Vagina (tissue), 2 donors: ENCODE measurements at regions not wholly inside any gene's neighbourhood (a gene's known extent, or its start where the extent isn't known, plus 50 kb on each side); places are given as distances from the start of the nearest gene placed in this dataset.

Source experiments
- DNase-seq, 2 donors: peaks; one replicate each; pipeline ENCODE4 v3.0.0-alpha.2; 2017; ENCODE audit errors: extremely low spot score in 2 of 2
- H3K27ac ChIP-seq: fragments of 200-600 bp; sonication (generic); one replicate; pipeline ENCODE4 v1.5.1; 2019
- H3K27me3 ChIP-seq: fragments of 200-600 bp; sonication (generic); one replicate; pipeline ENCODE4 v1.5.1; 2019
- H3K36me3 ChIP-seq, 2 donors: fragments of 200-600 bp; sonication (generic); one replicate each; pipeline ENCODE4 v1.5.1; 2017 to 2019
- H3K4me1 ChIP-seq: fragments of 200-600 bp; sonication (generic); one replicate; pipeline ENCODE4 v1.5.1; 2019
- H3K4me3 ChIP-seq, 2 donors: fragments of 200-600 bp; sonication (generic); 1 replicate in 1 of 2; 2 replicates in 1 of 2; pipeline ENCODE4 v1.5.1; 2016 to 2019
- H3K9me3 ChIP-seq: fragments of 200-600 bp; sonication (generic); one replicate; pipeline ENCODE4 v1.5.1; 2019
- CTCF ChIP-seq, 3 experiments: fragments of 450-650 bp in 2 of 3; fragments of 200-600 bp in 1 of 3; sonication (generic) in 1 of 3; IDR thresholded peaks; one replicate each; pipeline ENCODE4 v1.5.1; 2017 to 2019; ENCODE audit warnings: antibody characterized with exemption in 3 of 3, mild to moderate bottlenecking in 2 of 3, moderate library complexity in 2 of 3
- POLR2A ChIP-seq, 2 donors: fragments of 450-650 bp; IDR thresholded peaks; one replicate each; pipeline ENCODE4 v1.6.1; 2017; ENCODE audit warnings: antibody characterized with exemption in 2 of 2, mild to moderate bottlenecking in 2 of 2, moderate library complexity in 2 of 2
- POLR2AphosphoS5 ChIP-seq, 2 donors: sonication (generic); formaldehyde crosslinking; IDR thresholded peaks; one replicate each; pipeline ENCODE4 v1.9.0; 2017; ENCODE audit warnings: antibody characterized with exemption in 2 of 2, mild to moderate bottlenecking in 2 of 2, low read depth in 1 of 2; ENCODE audit not compliant: insufficient read depth in 1 of 2
- intact Hi-C: fragments of 100-400 bp; cut with DNase I; formaldehyde crosslinking; loops from one replicate; pipeline ENCODE4 v1.15.1; 2023

DNA sequence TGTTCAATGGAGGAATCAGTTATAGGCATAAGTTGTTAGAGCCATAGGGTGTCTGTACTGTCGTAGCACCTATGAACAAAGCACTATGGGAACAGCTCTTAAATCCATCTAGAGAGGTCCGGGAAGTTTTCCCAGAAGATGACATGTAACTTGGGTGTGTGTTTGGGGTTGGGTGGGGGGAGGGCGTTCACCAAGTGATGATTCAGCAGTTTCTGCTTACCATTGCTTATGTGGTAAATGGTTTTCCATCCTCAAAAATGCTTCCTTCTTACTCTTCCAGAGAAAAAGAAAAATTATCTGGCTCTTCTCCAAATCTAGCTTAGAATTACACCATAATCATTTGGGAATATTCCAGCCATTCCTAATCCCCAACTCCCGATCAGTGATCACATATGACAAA lies 361.1 kb upstream of the ZNF521 start:
- H3K4me3 ChIP-seq, result no peak overlapping the region
- H3K9me3 ChIP-seq, result no peaks in the 10 kb centered on the region
- no peak for TF ChIP-seq POLR2A (IDR thresholded peaks at IDR 0.05)
- no peak for TF ChIP-seq POLR2AphosphoS5 (IDR thresholded peaks at IDR 0.05; ENCODE audit: insufficient read depth in 1 of 2, low read depth in 1 of 2)
- no peak for TF ChIP-seq CTCF (IDR thresholded peaks at IDR 0.05)
- intact Hi-C loops, result no loop called here
- no peaks in the 10 kb centered on the region for H3K27me3 ChIP-seq
- no peaks in the 10 kb centered on the region for H3K4me1 ChIP-seq
- no peaks in the 10 kb centered on the region for H3K36me3 ChIP-seq
- DNase-seq, result no peak
- no peak overlapping the region for H3K27ac ChIP-seq

DNA sequence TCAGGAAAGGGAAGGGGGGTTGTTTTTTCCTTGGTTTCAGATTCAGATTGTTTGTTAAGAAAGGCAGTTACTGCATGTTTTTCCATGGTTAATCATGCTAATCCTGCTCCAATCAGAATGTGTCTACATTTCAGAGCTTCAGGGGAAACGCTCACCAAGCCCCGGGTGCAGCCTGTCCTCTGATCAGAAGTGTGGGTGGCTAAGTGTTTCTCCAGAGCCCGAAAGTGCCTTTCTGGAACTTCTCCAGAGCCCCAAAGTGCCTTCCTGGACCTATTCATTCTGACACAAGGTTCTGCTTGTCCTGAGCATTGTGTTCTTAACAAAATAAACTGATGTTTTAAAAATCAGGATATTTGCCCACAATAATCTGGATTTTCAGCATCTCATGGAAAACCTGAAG lies 359.0 kb upstream of the ZNF521 start:
- no peaks in the 10 kb centered on the region for H3K4me1 ChIP-seq
- intact Hi-C loops, result no loop called here
- H3K27ac ChIP-seq, result no peak overlapping the region
- H3K4me3 ChIP-seq, result no peak overlapping the region
- no peaks in the 10 kb centered on the region for H3K36me3 ChIP-seq
- H3K9me3 ChIP-seq, result no peaks in the 10 kb centered on the region
- TF ChIP-seq POLR2AphosphoS5 (IDR thresholded peaks at IDR 0.05; ENCODE audit: insufficient read depth in 1 of 2, low read depth in 1 of 2), result no peak
- no peak for TF ChIP-seq POLR2A (IDR thresholded peaks at IDR 0.05)
- TF ChIP-seq CTCF (IDR thresholded peaks at IDR 0.05), result no peak
- no peaks in the 10 kb centered on the region for H3K27me3 ChIP-seq
- no peak for DNase-seq

GRCh38 chr18:25705650-25706049 lies 353.7 kb upstream of the ZNF521 start:
- TF ChIP-seq POLR2AphosphoS5 (IDR thresholded peaks at IDR 0.05; ENCODE audit: insufficient read depth in 1 of 2, low read depth in 1 of 2) (no peak), CTCF (IDR thresholded peaks at IDR 0.05) (no peak), POLR2A (IDR thresholded peaks at IDR 0.05) (no peak)
- no peaks in the 10 kb centered on the region for H3K9me3 ChIP-seq
- no peak overlapping the region for H3K4me3 ChIP-seq
- H3K36me3 ChIP-seq, result no peaks in the 10 kb centered on the region
- no peak for DNase-seq
- no peaks in the 10 kb centered on the region for H3K4me1 ChIP-seq
- H3K27ac ChIP-seq, result no peak overlapping the region
- no peaks in the 10 kb centered on the region for H3K27me3 ChIP-seq
- intact Hi-C loops, result no loop called here

DNA sequence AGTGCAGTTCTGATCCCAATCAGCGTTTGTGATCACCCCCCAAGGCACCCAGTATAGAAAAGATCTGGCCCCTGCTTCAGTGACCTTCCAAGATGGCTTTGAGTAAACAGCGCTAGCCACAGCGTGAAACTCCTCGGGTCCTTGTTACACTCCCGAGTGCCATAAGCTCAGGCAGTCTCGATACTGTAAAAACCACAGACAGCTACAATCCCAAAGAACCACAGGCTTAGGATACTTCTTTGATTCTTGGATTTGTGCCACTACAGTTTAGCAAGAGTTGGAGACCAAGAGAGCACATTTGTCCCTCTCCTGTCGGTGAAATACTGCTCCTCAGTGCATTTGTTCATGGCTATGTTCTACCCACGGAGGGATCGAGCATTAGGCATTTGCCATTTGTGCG lies 352.5 kb upstream of the ZNF521 start:
- TF ChIP-seq CTCF (IDR thresholded peaks at IDR 0.05) (no peak), POLR2AphosphoS5 (IDR thresholded peaks at IDR 0.05; ENCODE audit: insufficient read depth in 1 of 2, low read depth in 1 of 2) (no peak), POLR2A (IDR thresholded peaks at IDR 0.05) (no peak)
- H3K4me1 ChIP-seq, result no peaks in the 10 kb centered on the region

GRCh38 chr18:25704071-25704470 lies 352.1 kb upstream of the ZNF521 start:
- TF ChIP-seq POLR2A (IDR thresholded peaks at IDR 0.05) (no peak), CTCF (IDR thresholded peaks at IDR 0.05) (no peak), POLR2AphosphoS5 (IDR thresholded peaks at IDR 0.05; ENCODE audit: insufficient read depth in 1 of 2, low read depth in 1 of 2) (no peak)
- intact Hi-C loops, result no loop called here

More for the DNA sequence above, 352.5 kb upstream of the ZNF521 start:
- Histone ChIP-seq H3K36me3 (no peaks in the 10 kb centered on the region), H3K27me3 (no peaks in the 10 kb centered on the region), H3K27ac (no peak overlapping the region), H3K4me3 (no peak overlapping the region), H3K9me3 (no peaks in the 10 kb centered on the region)
- intact Hi-C loops, result no loop called here
- no peak for DNase-seq

More at GRCh38 chr18:25704071-25704470, 352.1 kb upstream of the ZNF521 start:
- DNase-seq, result no peak
- Histone ChIP-seq H3K27ac (no peak overlapping the region), H3K27me3 (no peaks in the 10 kb centered on the region), H3K9me3 (no peaks in the 10 kb centered on the region), H3K4me3 (no peak overlapping the region), H3K4me1 (no peaks in the 10 kb centered on the region), H3K36me3 (no peaks in the 10 kb centered on the region)
